ENCODE measurements at regions not wholly inside any gene's neighbourhood (a gene's known extent, or its start where the extent isn't known, plus 50 kb on each side); places are given as distances from the start of the nearest gene placed in this dataset.

DNA sequence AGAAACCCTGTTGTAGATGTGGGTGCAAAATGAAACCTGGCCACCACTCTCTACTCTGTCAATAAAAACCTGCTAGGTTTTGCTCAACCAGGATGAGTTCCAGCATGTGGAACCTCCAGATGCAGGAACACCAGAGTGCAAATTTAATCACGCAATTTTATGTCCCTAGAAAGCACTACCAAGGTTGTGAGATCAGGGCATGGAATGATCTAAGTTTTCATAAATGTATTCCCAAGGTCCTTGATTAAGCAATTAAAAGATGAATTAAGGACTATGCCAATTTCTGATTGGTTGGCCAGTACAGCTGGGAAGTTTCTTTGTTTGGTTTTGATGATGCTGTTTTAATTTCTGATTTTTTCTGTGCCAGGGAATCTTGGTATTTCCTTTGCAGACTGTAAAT, 179.2 kb downstream of the KCNS3 start:
- H3K27ac ChIP-seq (ENCODE audit: insufficient read length, low read depth, low read length) = no peak overlapping the region
- H2BK5ac ChIP-seq (ENCODE audit: insufficient read length, low read length) = no peak overlapping the region
- no peak overlapping the region for H4K5ac ChIP-seq (ENCODE audit: insufficient read length, low read depth, low read length)
- H3K23me2 ChIP-seq (ENCODE audit: insufficient read length, low read depth, low read length, poor library complexity, severe bottlenecking) = no peaks in the 10 kb centered on the region
- H2BK20ac ChIP-seq (ENCODE audit: low read depth, low read length, poor library complexity, severe bottlenecking) = no peak overlapping the region
- H3K14ac ChIP-seq (ENCODE audit: insufficient read depth, low read length) = no peak overlapping the region
- H3K18ac ChIP-seq (ENCODE audit: insufficient read length, low read depth, low read length) = no peak overlapping the region
- no peak overlapping the region for H3K4me2 ChIP-seq (ENCODE audit: insufficient read depth, insufficient read length, low read length)
- Mint-ChIP-seq H3K27me3 (ENCODE audit: low read depth) (no peaks in the 10 kb centered on the region), H3K27ac (no peak overlapping the region), H3K4me1 (no peaks in the 10 kb centered on the region), H3K4me3 (no peak overlapping the region), H3K9me3 (peaks cover 0 to 3% of the 10 kb centered on the region in 2 experiments; a peak in 2 of 5 replicates), H3K36me3 (ENCODE audit: insufficient read depth in 1 of 3, low read depth in 3 of 3) (no peaks in the 10 kb centered on the region)
- H2AK5ac ChIP-seq (ENCODE audit: insufficient read length, low read length) = no peak overlapping the region
- H2BK15ac ChIP-seq (ENCODE audit: low read depth, low read length) = no peak overlapping the region
- H3K79me2 ChIP-seq (ENCODE audit: insufficient read depth, low read length) = no peaks in the 10 kb centered on the region
- H3K27me3 ChIP-seq (ENCODE audit: insufficient read depth, low read length) = no peaks in the 10 kb centered on the region
- no peaks in the 10 kb centered on the region for H3K4me1 ChIP-seq (ENCODE audit: insufficient read depth, low read length)
- DNase-seq = no peak
- H2AFZ ChIP-seq (ENCODE audit: low read length) = no peak overlapping the region
- no peak overlapping the region for H3T11ph ChIP-seq (ENCODE audit: low read length)
- no peak overlapping the region for H4K91ac ChIP-seq (ENCODE audit: insufficient read length, low read depth, low read length)
- WGBS (ENCODE audit: extremely low coverage, insufficient read length, low lambda C conversion rate) = no CpG with 5 or more reads among the region's 1 CpG
- H4K8ac ChIP-seq (replicated peaks; ENCODE audit: insufficient read length, low read depth, low read length) = no peak overlapping the region
- H2BK12ac ChIP-seq (ENCODE audit: insufficient read length, low read depth, low read length) = no peak overlapping the region
- no peaks in the 10 kb centered on the region for H3K79me1 ChIP-seq (ENCODE audit: insufficient read depth, low read depth, low read length, poor library complexity, severe bottlenecking)
- H3K9ac ChIP-seq (ENCODE audit: extremely low read depth, insufficient read length, low read length) = no peak overlapping the region
- no peak overlapping the region for H3K56ac ChIP-seq (ENCODE audit: insufficient read length, low read depth, low read length)
- H3K23ac ChIP-seq (ENCODE audit: insufficient read length, low read depth, low read length) = no peak overlapping the region
- no peaks in the 10 kb centered on the region for H3K9me3 ChIP-seq (ENCODE audit: control insufficient read depth, low read depth, low read length)
- no peak overlapping the region for H2BK120ac ChIP-seq (ENCODE audit: low read depth, low read length, poor library complexity, severe bottlenecking)
- no peaks in the 10 kb centered on the region for H4K20me1 ChIP-seq (ENCODE audit: control insufficient read depth, insufficient read depth, insufficient read length)
- H3K4ac ChIP-seq (ENCODE audit: low read depth, low read length) = no peak overlapping the region
- TF ChIP-seq, protein P1, sequence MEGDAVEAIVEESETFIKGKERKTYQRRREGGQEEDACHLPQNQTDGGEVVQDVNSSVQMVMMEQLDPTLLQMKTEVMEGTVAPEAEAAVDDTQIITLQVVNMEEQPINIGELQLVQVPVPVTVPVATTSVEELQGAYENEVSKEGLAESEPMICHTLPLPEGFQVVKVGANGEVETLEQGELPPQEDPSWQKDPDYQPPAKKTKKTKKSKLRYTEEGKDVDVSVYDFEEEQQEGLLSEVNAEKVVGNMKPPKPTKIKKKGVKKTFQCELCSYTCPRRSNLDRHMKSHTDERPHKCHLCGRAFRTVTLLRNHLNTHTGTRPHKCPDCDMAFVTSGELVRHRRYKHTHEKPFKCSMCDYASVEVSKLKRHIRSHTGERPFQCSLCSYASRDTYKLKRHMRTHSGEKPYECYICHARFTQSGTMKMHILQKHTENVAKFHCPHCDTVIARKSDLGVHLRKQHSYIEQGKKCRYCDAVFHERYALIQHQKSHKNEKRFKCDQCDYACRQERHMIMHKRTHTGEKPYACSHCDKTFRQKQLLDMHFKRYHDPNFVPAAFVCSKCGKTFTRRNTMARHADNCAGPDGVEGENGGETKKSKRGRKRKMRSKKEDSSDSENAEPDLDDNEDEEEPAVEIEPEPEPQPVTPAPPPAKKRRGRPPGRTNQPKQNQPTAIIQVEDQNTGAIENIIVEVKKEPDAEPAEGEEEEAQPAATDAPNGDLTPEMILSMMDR (conservative IDR thresholded peaks at IDR 0.05) = no peak
